ENCODE measurements at regions not wholly inside any gene's neighbourhood (a gene's known extent, or its start where the extent isn't known, plus 50 kb on each side); places are given as distances from the start of the nearest gene placed in this dataset.

- no peak overlapping the region for H3K4me3 ChIP-seq (ENCODE audit: low read depth, low read length, poor library complexity, severe bottlenecking)
- H3K36me3 ChIP-seq (ENCODE audit: insufficient read depth, low read length) = no peaks in the 10 kb centered on the region
- no peaks in the 10 kb centered on the region for H4K20me1 ChIP-seq (ENCODE audit: insufficient read depth, low read length)
- no peaks in the 10 kb centered on the region for H3K4me1 ChIP-seq (ENCODE audit: insufficient read depth, low read length, severe bottlenecking)
- no peak overlapping the region for H3K9ac ChIP-seq (ENCODE audit: low read length)
- TF ChIP-seq EZH2 (IDR thresholded peaks at IDR 0.05; ENCODE audit: borderline replicate concordance, low read length) = no peak
- TF ChIP-seq CTCF (IDR thresholded peaks at IDR 0.05; ENCODE audit: low read length) = no peak
- no peaks in the 10 kb centered on the region for H3K9me2 ChIP-seq (ENCODE audit: low read depth, low read length)
- no peaks in the 10 kb centered on the region for H3K79me2 ChIP-seq (ENCODE audit: insufficient read depth, low read length)
- H3K27me3 ChIP-seq (ENCODE audit: insufficient read depth, low read length) = no peaks in the 10 kb centered on the region
- H3K9me3 ChIP-seq (ENCODE audit: low read length) = no peaks in the 10 kb centered on the region
- H3F3A ChIP-seq (ENCODE audit: insufficient read depth, low read length) = no peaks in the 10 kb centered on the region
- H3K4me2 ChIP-seq (ENCODE audit: low read length) = no peak overlapping the region
- no peak overlapping the region for H2AFZ ChIP-seq (ENCODE audit: low read length)
- H3K27ac ChIP-seq (ENCODE audit: low read depth, low read length, poor library complexity, severe bottlenecking) = no peak overlapping the region
Measured at GRCh38 chr9:13860019-13860418, 453.9 kb downstream of the NFIB start.

- Histone ChIP-seq H3K4me2 (ENCODE audit: low read length) (no peak overlapping the region), H3K79me2 (ENCODE audit: insufficient read depth, low read length) (no peaks in the 10 kb centered on the region), H2AFZ (ENCODE audit: low read length) (no peak overlapping the region), H4K20me1 (ENCODE audit: insufficient read depth, low read length) (no peaks in the 10 kb centered on the region), H3K27me3 (ENCODE audit: insufficient read depth, low read length) (no peaks in the 10 kb centered on the region), H3K9ac (ENCODE audit: low read length) (no peak overlapping the region), H3K27ac (ENCODE audit: low read depth, low read length, poor library complexity, severe bottlenecking) (no peak overlapping the region), H3K9me3 (ENCODE audit: low read length) (no peaks in the 10 kb centered on the region), H3K4me1 (ENCODE audit: insufficient read depth, low read length, severe bottlenecking) (no peaks in the 10 kb centered on the region), H3K4me3 (ENCODE audit: low read depth, low read length, poor library complexity, severe bottlenecking) (no peak overlapping the region), H3K36me3 (ENCODE audit: insufficient read depth, low read length) (no peaks in the 10 kb centered on the region), H3K9me2 (ENCODE audit: low read depth, low read length) (no peaks in the 10 kb centered on the region), H3F3A (ENCODE audit: insufficient read depth, low read length) (no peaks in the 10 kb centered on the region)
- no peak for TF ChIP-seq CTCF (IDR thresholded peaks at IDR 0.05; ENCODE audit: low read length)
- TF ChIP-seq EZH2 (IDR thresholded peaks at IDR 0.05; ENCODE audit: borderline replicate concordance, low read length) = no peak
Measured at GRCh38 chr9:13857521-13857920, 456.4 kb downstream of the NFIB start.

GRCh38 chr9:13847270-13847669, 466.7 kb downstream of the NFIB start:
- no peaks in the 10 kb centered on the region for H3K27me3 ChIP-seq (ENCODE audit: insufficient read depth, low read length)
- no peaks in the 10 kb centered on the region for H3K79me2 ChIP-seq (ENCODE audit: insufficient read depth, low read length)
- no peak overlapping the region for H3K4me3 ChIP-seq (ENCODE audit: low read depth, low read length, poor library complexity, severe bottlenecking)
- H3K9me2 ChIP-seq (ENCODE audit: low read depth, low read length) = no peaks in the 10 kb centered on the region
- H3K4me1 ChIP-seq (ENCODE audit: insufficient read depth, low read length, severe bottlenecking) = no peaks in the 10 kb centered on the region
- no peak for TF ChIP-seq EZH2 (IDR thresholded peaks at IDR 0.05; ENCODE audit: borderline replicate concordance, low read length)
- TF ChIP-seq CTCF (IDR thresholded peaks at IDR 0.05; ENCODE audit: low read length) = no peak
- no peak overlapping the region for H3K4me2 ChIP-seq (ENCODE audit: low read length)
- no peaks in the 10 kb centered on the region for H3F3A ChIP-seq (ENCODE audit: insufficient read depth, low read length)
- no peak overlapping the region for H2AFZ ChIP-seq (ENCODE audit: low read length)
- H3K9me3 ChIP-seq (ENCODE audit: low read length) = no peaks in the 10 kb centered on the region
- no peaks in the 10 kb centered on the region for H3K36me3 ChIP-seq (ENCODE audit: insufficient read depth, low read length)
- H3K9ac ChIP-seq (ENCODE audit: low read length) = no peak overlapping the region
- no peaks in the 10 kb centered on the region for H4K20me1 ChIP-seq (ENCODE audit: insufficient read depth, low read length)
- H3K27ac ChIP-seq (ENCODE audit: low read depth, low read length, poor library complexity, severe bottlenecking) = no peak overlapping the region
